Posterior vena cava (tissue), 2 donors: ENCODE measurements at regions not wholly inside any gene's neighbourhood (a gene's known extent, or its start where the extent isn't known, plus 50 kb on each side); places are given as distances from the start of the nearest gene placed in this dataset.

Source experiments
- DNase-seq: peaks from one replicate; pipeline ENCODE4 v3.0.0-alpha.2; 2020; ENCODE audit warnings: low spot score
- intact Hi-C, 2 donors: fragments of 100-400 bp; cut with DNase I; formaldehyde crosslinking; loops; one replicate each; pipeline versions ENCODE4 v1.14.1 to v1.14.2; 2022 to 2023
- donor health status: DM: yes; HTN: yes; CAD: no.
- donor health status: DM: yes; HTN: yes; CAD: no.

GRCh38 chr3:116618930-116619329, 90.6 kb upstream of the TUSC7 start:
- intact Hi-C loops: no loop called here
- no peak for DNase-seq

DNA sequence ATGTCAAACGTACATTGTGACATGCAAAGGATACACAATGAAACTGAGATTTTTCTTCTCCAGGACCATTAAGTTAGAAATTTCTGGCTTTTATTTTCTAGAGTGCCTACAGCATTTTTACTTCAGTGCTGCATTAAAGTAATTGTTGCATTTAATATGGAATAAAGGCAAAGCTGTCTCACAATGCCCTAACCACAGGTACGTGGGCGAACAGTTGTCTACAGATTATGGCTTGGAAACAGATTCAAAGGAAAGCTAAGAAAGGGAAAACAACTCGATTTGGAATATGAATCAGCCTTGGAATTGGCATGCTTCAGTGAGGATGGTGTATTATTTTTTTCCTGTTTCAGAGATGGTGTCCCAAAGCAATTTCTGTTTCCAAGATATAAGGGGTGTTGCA, 79.1 kb upstream of the TUSC7 start:
- intact Hi-C loops: no loop called here
- DNase-seq: no peak

GRCh38 chr3:116639641-116640040, 69.9 kb upstream of the TUSC7 start:
- DNase-seq: no peak
- intact Hi-C loops: no loop called here

GRCh38 chr3:116640109-116640508, 69.5 kb upstream of the TUSC7 start:
- intact Hi-C loops: no loop called here

DNA sequence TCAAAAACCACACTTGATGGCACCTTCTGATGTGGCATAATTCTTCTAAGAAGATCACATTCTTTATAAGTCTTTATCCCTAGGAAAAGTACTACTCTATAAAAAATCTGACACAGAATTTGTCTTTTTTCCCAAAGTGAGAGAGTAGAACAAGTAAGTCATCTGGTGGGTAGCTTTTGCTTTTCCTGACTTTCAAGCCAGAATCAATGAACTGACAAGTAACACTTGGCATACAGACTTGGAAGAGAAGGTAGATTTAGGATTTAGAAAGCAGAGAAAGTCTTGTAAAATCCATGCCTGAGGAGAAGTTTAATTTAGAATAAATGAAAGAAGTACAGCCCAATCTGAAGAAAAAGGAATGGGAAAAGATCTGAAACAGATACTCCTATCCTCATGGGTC, 66.6 kb upstream of the TUSC7 start:
- intact Hi-C loops: no loop called here
- no peak for DNase-seq

More at GRCh38 chr3:116640109-116640508, 69.5 kb upstream of the TUSC7 start:
- DNase-seq: no peak

DNA sequence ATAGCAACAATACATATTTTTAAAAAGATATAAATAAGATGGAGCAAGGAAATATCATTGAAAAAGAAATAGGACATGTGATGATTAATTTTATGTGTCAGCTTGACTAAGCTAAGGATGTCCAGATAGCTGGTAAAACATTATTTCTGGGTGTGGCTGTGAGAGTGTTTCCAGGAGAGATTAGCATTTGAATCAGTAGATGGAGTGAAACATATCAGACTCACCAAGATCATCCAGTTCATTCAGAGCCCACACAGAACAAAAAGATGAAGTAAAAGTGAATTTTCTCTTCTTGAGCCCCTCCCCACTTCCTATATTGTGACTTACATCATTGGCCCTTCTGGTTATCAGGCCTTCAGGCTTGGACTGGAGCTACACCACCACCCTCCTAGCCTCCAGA, 61.6 kb upstream of the TUSC7 start:
- DNase-seq: no peak
- intact Hi-C loops: no loop called here
